H9 (cell line): ENCODE measurements at regions not wholly inside any gene's neighbourhood (a gene's known extent, or its start where the extent isn't known, plus 50 kb on each side); places are given as distances from the start of the nearest gene placed in this dataset.

Experiments
- DNase-seq: peaks from one replicate; pipeline ENCODE4 v3.0.0-alpha.2; 2017
- H2AFZ ChIP-seq: one replicate; pipeline ENCODE4 v1.6.1; 2013; ENCODE audit warnings: mild to moderate bottlenecking, low read length, control low read depth, moderate library complexity
- H2AK5ac ChIP-seq: 2 replicates; pipeline ENCODE4 v1.6.1; 2013; ENCODE audit warnings: low read length, control low read depth, mixed read lengths; ENCODE audit not compliant: insufficient read length
- H2BK120ac ChIP-seq: one replicate; pipeline ENCODE4 v1.6.1; 2013; ENCODE audit warnings: low read depth, mild to moderate bottlenecking, low read length, control low read depth, inconsistent platforms; ENCODE audit not compliant: poor library complexity, severe bottlenecking
- H2BK12ac ChIP-seq: 2 replicates; pipeline ENCODE4 v1.6.1; 2013; ENCODE audit warnings: low read length, control low read depth, mixed read lengths, low read depth; ENCODE audit not compliant: insufficient read length
- H2BK15ac ChIP-seq: 2 replicates; pipeline ENCODE4 v1.6.1; 2013; ENCODE audit warnings: low read depth, low read length, control low read depth
- H2BK20ac ChIP-seq: one replicate; pipeline ENCODE4 v1.6.1; 2013; ENCODE audit warnings: low read depth, mild to moderate bottlenecking, low read length, control low read depth, inconsistent platforms; ENCODE audit not compliant: poor library complexity, severe bottlenecking
- H2BK5ac ChIP-seq: 2 replicates; pipeline ENCODE4 v1.6.1; 2013; ENCODE audit warnings: low read length, control low read depth, mixed read lengths; ENCODE audit not compliant: insufficient read length
- H3K14ac ChIP-seq: 2 replicates; pipeline ENCODE4 v1.6.1; 2013; ENCODE audit warnings: low read length, control low read depth; ENCODE audit not compliant: insufficient read depth
- H3K18ac ChIP-seq: 2 replicates; pipeline ENCODE4 v1.6.1; 2013; ENCODE audit warnings: low read depth, mild to moderate bottlenecking, mixed read lengths, low read length, control low read depth; ENCODE audit not compliant: insufficient read length
- H3K23ac ChIP-seq: 2 replicates; pipeline ENCODE4 v1.6.1; 2013; ENCODE audit warnings: low read length, control low read depth, mixed read lengths, low read depth; ENCODE audit not compliant: insufficient read length
- H3K23me2 ChIP-seq: 2 replicates; pipeline ENCODE4 v1.6.1; 2013; ENCODE audit warnings: low read depth, mild to moderate bottlenecking, mixed read lengths, low read length, control low read depth; ENCODE audit not compliant: insufficient read length, poor library complexity, severe bottlenecking
- H3K27ac ChIP-seq: 2 replicates; pipeline ENCODE4 v1.5.1; 2013; ENCODE audit warnings: low read length, control low read depth, mixed read lengths, low read depth; ENCODE audit not compliant: insufficient read length
- H3K27me3 ChIP-seq: 2 replicates; pipeline ENCODE4 v1.6.1; 2013; ENCODE audit warnings: low read length, control low read depth, inconsistent platforms; ENCODE audit not compliant: insufficient read depth
- H3K4ac ChIP-seq: 2 replicates; pipeline ENCODE4 v1.6.1; 2013; ENCODE audit warnings: low read depth, mild to moderate bottlenecking, control low read depth, inconsistent platforms, low read length, moderate library complexity
- H3K4me1 ChIP-seq: 2 replicates; pipeline ENCODE4 v1.6.1; 2013; ENCODE audit warnings: low read length, control low read depth, inconsistent platforms; ENCODE audit not compliant: insufficient read depth
- H3K4me2 ChIP-seq: 2 replicates; pipeline ENCODE4 v1.6.1; 2013; ENCODE audit warnings: low read length, control low read depth, mixed read lengths; ENCODE audit not compliant: insufficient read length, insufficient read depth
- H3K56ac ChIP-seq: 2 replicates; pipeline ENCODE4 v1.6.1; 2013; ENCODE audit warnings: low read depth, mild to moderate bottlenecking, mixed read lengths, low read length, control low read depth; ENCODE audit not compliant: insufficient read length
- H3K79me1 ChIP-seq: 2 replicates; pipeline ENCODE4 v1.6.1; 2013; ENCODE audit warnings: low read depth, mild to moderate bottlenecking, moderate library complexity, low read length, control low read depth, inconsistent platforms; ENCODE audit not compliant: insufficient read depth, poor library complexity, severe bottlenecking
- H3K79me2 ChIP-seq: 2 replicates; pipeline ENCODE4 v1.6.1; 2013; ENCODE audit warnings: low read length, control low read depth, inconsistent platforms; ENCODE audit not compliant: insufficient read depth
- H3K9ac ChIP-seq: 2 replicates; pipeline ENCODE4 v1.6.1; 2013; ENCODE audit warnings: low read length, control low read depth, mixed read lengths; ENCODE audit not compliant: insufficient read length; ENCODE audit errors: extremely low read depth
- H3K9me3 ChIP-seq: one replicate; pipeline ENCODE4 v1.6.1; 2013; ENCODE audit warnings: low read depth, low read length, inconsistent platforms; ENCODE audit not compliant: control insufficient read depth
- H3T11ph ChIP-seq: one replicate; pipeline ENCODE4 v1.6.1; 2013; ENCODE audit warnings: mild to moderate bottlenecking, low read length, control low read depth, inconsistent platforms
- H4K20me1 ChIP-seq: one replicate; pipeline ENCODE4 v1.6.1; 2013; ENCODE audit not compliant: control insufficient read depth, insufficient read length, insufficient read depth
- H4K5ac ChIP-seq: 2 replicates; pipeline ENCODE4 v1.6.1; 2013; ENCODE audit warnings: low read depth, mild to moderate bottlenecking, mixed read lengths, low read length, control low read depth; ENCODE audit not compliant: insufficient read length
- H4K8ac ChIP-seq: replicated peaks from 2 replicates; pipeline ENCODE4 v1.6.1; 2013; ENCODE audit warnings: low read length, control low read depth, mixed read lengths, low read depth; ENCODE audit not compliant: insufficient read length
- H4K91ac ChIP-seq: 2 replicates; pipeline ENCODE4 v1.6.1; 2013; ENCODE audit warnings: low read depth, mild to moderate bottlenecking, moderate library complexity, mixed read lengths, low read length, control low read depth; ENCODE audit not compliant: insufficient read length
- H3K27ac Mint-ChIP-seq, 3 experiments: 2 replicates in 2 of 3; 3 replicates in 1 of 3; pipeline ENCODE4 v1.8.0; 2020 to 2021; ENCODE audit warnings: mixed read lengths in 3 of 3, mild to moderate bottlenecking in 1 of 3, moderate library complexity in 1 of 3
- H3K27me3 Mint-ChIP-seq: 2 replicates; pipeline ENCODE4 v1.8.0; 2021; ENCODE audit warnings: low read depth, mild to moderate bottlenecking, moderate library complexity, mixed read lengths
- H3K36me3 Mint-ChIP-seq, 3 experiments: 2 replicates in 2 of 3; 3 replicates in 1 of 3; pipeline ENCODE4 v1.8.0; 2020 to 2021; ENCODE audit warnings: low read depth in 3 of 3, mixed read lengths in 3 of 3; ENCODE audit not compliant: insufficient read depth in 1 of 3
- H3K4me1 Mint-ChIP-seq, 2 experiments: 2 replicates each; pipeline ENCODE4 v1.8.0; 2020; ENCODE audit warnings: mixed read lengths in 2 of 2
- H3K4me3 Mint-ChIP-seq, 2 experiments: 2 replicates in 1 of 2; 3 replicates in 1 of 2; pipeline ENCODE4 v1.8.0; 2020 to 2021; ENCODE audit warnings: mild to moderate bottlenecking in 2 of 2, mixed read lengths in 2 of 2, moderate library complexity in 1 of 2
- H3K9me3 Mint-ChIP-seq, 2 experiments: 2 replicates in 1 of 2; 3 replicates in 1 of 2; pipeline ENCODE4 v1.8.0; 2020; ENCODE audit warnings: mild to moderate bottlenecking in 2 of 2, mixed read lengths in 2 of 2, moderate library complexity in 1 of 2
- WGBS: extraction: QIAGEN DNeasy Blood & Tissue Kit; methylation state at CpG from one replicate; pipeline ENCODE4 v1.1.7; 2013; ENCODE audit warnings: missing lambda C conversion rate, low lambda C conversion rate, mixed read lengths; ENCODE audit not compliant: insufficient read length; ENCODE audit errors: extremely low coverage; 5-methylcytosine and 5-hydroxymethylcytosine counted together
- TF ChIP-seq, protein P1 (sequence below): fragments of 200-600 bp; sonication (generic); conservative IDR thresholded peaks from 3 replicates; pipeline ENCODE4 v1.8.0; 2021; ENCODE audit warnings: antibody characterized with exemption, mild to moderate bottlenecking

DNA sequence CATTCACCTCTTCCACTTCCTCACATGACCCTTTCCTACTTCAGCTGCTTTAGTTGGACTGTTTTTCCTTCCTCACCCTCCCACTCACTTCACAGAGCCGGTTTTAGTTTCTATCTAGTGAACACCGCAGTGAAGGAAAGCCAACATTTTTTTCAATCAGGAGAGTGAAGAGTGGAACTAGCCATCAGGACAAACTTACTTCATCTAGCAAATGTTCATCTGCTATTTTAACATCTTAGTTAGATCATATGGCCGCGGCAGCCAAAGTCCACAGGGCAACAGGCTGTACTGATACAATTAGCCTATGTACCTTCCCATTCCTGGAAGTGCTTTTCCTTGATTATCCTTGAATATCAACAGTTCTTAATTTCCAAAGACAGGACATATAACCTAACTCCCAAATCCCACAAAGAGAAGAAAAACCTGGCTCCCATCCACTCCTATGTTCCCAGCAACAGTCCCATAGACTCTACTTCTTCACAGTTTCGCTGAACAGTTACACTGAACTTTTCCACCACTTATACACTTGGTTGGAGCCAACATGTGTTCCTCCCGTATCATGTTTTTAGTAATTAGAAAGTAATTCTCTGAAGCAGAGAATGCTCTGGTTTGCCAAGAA, 456.2 kb upstream of the THBS1 start:
- no peak overlapping the region for H2BK120ac ChIP-seq
- no peak overlapping the region for H3K27ac ChIP-seq
- H3K79me2 ChIP-seq: no peaks in the 10 kb centered on the region
- Mint-ChIP-seq H3K36me3 (no peaks in the 10 kb centered on the region; a peak in 1 of 7 replicates), H3K4me1 (peaks cover 9 to 16% of the 10 kb centered on the region in 2 experiments), H3K27me3 (0 out of 2 replicates have a peak, but pooled peaks cover 1% of the 10 kb centered on the region), H3K27ac (no peak overlapping the region), H3K4me3 (no peak overlapping the region), H3K9me3 (no peaks in the 10 kb centered on the region; a peak in 1 of 5 replicates)
- no peak overlapping the region for H2BK5ac ChIP-seq
- no peak for DNase-seq
- no peaks in the 10 kb centered on the region for H4K20me1 ChIP-seq
- no peak overlapping the region for H2BK20ac ChIP-seq
- H3K18ac ChIP-seq: no peak overlapping the region
- H2AFZ ChIP-seq: no peak overlapping the region
- TF ChIP-seq, protein P1, sequence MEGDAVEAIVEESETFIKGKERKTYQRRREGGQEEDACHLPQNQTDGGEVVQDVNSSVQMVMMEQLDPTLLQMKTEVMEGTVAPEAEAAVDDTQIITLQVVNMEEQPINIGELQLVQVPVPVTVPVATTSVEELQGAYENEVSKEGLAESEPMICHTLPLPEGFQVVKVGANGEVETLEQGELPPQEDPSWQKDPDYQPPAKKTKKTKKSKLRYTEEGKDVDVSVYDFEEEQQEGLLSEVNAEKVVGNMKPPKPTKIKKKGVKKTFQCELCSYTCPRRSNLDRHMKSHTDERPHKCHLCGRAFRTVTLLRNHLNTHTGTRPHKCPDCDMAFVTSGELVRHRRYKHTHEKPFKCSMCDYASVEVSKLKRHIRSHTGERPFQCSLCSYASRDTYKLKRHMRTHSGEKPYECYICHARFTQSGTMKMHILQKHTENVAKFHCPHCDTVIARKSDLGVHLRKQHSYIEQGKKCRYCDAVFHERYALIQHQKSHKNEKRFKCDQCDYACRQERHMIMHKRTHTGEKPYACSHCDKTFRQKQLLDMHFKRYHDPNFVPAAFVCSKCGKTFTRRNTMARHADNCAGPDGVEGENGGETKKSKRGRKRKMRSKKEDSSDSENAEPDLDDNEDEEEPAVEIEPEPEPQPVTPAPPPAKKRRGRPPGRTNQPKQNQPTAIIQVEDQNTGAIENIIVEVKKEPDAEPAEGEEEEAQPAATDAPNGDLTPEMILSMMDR: no peak
- no peak overlapping the region for H2BK12ac ChIP-seq
- H3K9ac ChIP-seq: no peak overlapping the region
- H3K9me3 ChIP-seq: no peaks in the 10 kb centered on the region
- H3K4ac ChIP-seq: no peak overlapping the region
- H3K4me1 ChIP-seq: peaks cover 4% of the 10 kb centered on the region; the same call in 1 of the 2 replicates
- no peak overlapping the region for H4K5ac ChIP-seq
- no peak overlapping the region for H3K56ac ChIP-seq
- no peaks in the 10 kb centered on the region for H3K79me1 ChIP-seq
- no peak overlapping the region for H4K8ac ChIP-seq
- H2AK5ac ChIP-seq: no peak overlapping the region
- H3K27me3 ChIP-seq: no peaks in the 10 kb centered on the region
- H3T11ph ChIP-seq: no peak overlapping the region
- no peak overlapping the region for H3K23ac ChIP-seq
- H2BK15ac ChIP-seq: no peak overlapping the region
- H3K23me2 ChIP-seq: no peaks in the 10 kb centered on the region
- no peak overlapping the region for H4K91ac ChIP-seq
- no peak overlapping the region for H3K4me2 ChIP-seq
- WGBS: no CpG with 5 or more reads among the region's 6 CpGs
- no peak overlapping the region for H3K14ac ChIP-seq
